ENCODE measurements at regions not wholly inside any gene's neighbourhood (a gene's known extent, or its start where the extent isn't known, plus 50 kb on each side); places are given as distances from the start of the nearest gene placed in this dataset.
"Not testable (repeated sequence)": the region's sequence is repeated elsewhere in the genome, so short reads cannot be mapped to it uniquely, and the experiment has no call there.

GRCh38 chr3:164460851-164461250 lies 617.4 kb downstream of the SI start:
- no peak for DNase-seq (ENCODE audit: low read depth)

- DNase-seq (ENCODE audit: low read depth) = no peak
Observed at GRCh38 chr3:164459521-164460151, 618.7 kb downstream of the SI start.

GRCh38 chr3:164458986-164459385 lies 619.3 kb downstream of the SI start:
- peak; percentile 61 for DNase-seq (ENCODE audit: low read depth)

GRCh38 chr3:164453714-164454113 lies 624.6 kb downstream of the SI start:
- no peak for DNase-seq (ENCODE audit: low read depth)

GRCh38 chr3:164452707-164453106 lies 625.6 kb downstream of the SI start:
- DNase-seq (ENCODE audit: low read depth) = no peak

GRCh38 chr3:164451072-164451910 lies 627.0 kb downstream of the SI start:
- DNase-seq (ENCODE audit: low read depth) = no peak

- no peak for DNase-seq (ENCODE audit: low read depth)
Observed at GRCh38 chr3:164450276-164450905, 627.9 kb downstream of the SI start.

GRCh38 chr3:164419220-164419619 lies 659.1 kb downstream of the SI start:
- DNase-seq (ENCODE audit: low read depth) = no peak

- DNase-seq (ENCODE audit: low read depth) = no peak
Observed at GRCh38 chr3:164418414-164418813, 659.9 kb downstream of the SI start.

GRCh38 chr3:164417955-164418354 lies 660.3 kb downstream of the SI start:
- DNase-seq (ENCODE audit: low read depth) = no peak

- peak; percentile 11 for DNase-seq (ENCODE audit: low read depth)
Observed at GRCh38 chr3:164416491-164417222, 661.6 kb downstream of the SI start.

- DNase-seq (ENCODE audit: low read depth) = no peak
Observed at GRCh38 chr3:164408326-164408725, 670.0 kb downstream of the SI start.

GRCh38 chr3:164407111-164407510 lies 671.2 kb downstream of the SI start:
- DNase-seq (ENCODE audit: low read depth) = no peak

GRCh38 chr3:164406281-164406680 lies 672.0 kb downstream of the SI start:
- DNase-seq (ENCODE audit: low read depth) = no peak

GRCh38 chr3:164401923-164402322 lies 676.4 kb downstream of the SI start:
- DNase-seq (ENCODE audit: low read depth) = no peak

GRCh38 chr3:164401440-164401839 lies 676.9 kb downstream of the SI start:
- DNase-seq (ENCODE audit: low read depth) = not testable (repeated sequence)

- no peak for DNase-seq (ENCODE audit: low read depth)
Observed at GRCh38 chr3:164397462-164397861, 680.8 kb downstream of the SI start.

- no peak for DNase-seq (ENCODE audit: low read depth)
Observed at GRCh38 chr3:164393171-164393570, 685.1 kb downstream of the SI start.

- DNase-seq (ENCODE audit: low read depth) = no peak
Observed at GRCh38 chr3:164390046-164390445, 688.2 kb downstream of the SI start.

GRCh38 chr3:164387236-164387635 lies 691.1 kb downstream of the SI start:
- DNase-seq (ENCODE audit: low read depth) = no peak

GRCh38 chr3:164380156-164380555 lies 698.1 kb downstream of the SI start:
- DNase-seq (ENCODE audit: low read depth) = no peak

- DNase-seq (ENCODE audit: low read depth) = no peak
Observed at GRCh38 chr3:164377466-164377865, 700.8 kb downstream of the SI start.

Measured in GM04503 (cell line).